Panc1 (cell line): ENCODE measurements at regions not wholly inside any gene's neighbourhood (a gene's known extent, or its start where the extent isn't known, plus 50 kb on each side); places are given as distances from the start of the nearest gene placed in this dataset.

Experiments
- CTCF ChIP-seq: fragments of 450-650 bp; IDR thresholded peaks from 2 replicates; pipeline ENCODE4 v1.5.1; 2017; ENCODE audit warnings: mild to moderate bottlenecking
- POLR2AphosphoS5 ChIP-seq: IDR thresholded peaks from 2 replicates; pipeline ENCODE4 v1.6.1; 2012; ENCODE audit warnings: mild to moderate bottlenecking, low read depth, low read length, moderate library complexity
- REST ChIP-seq, 2 experiments: IDR thresholded peaks; 2 replicates each; pipeline ENCODE4 v1.6.1; 2011 to 2012; ENCODE audit warnings: low read depth in 2 of 2, control low read depth in 1 of 2, low read length in 1 of 2, mild to moderate bottlenecking in 1 of 2, moderate library complexity in 1 of 2; ENCODE audit not compliant: insufficient read depth in 1 of 2
- SIN3A ChIP-seq: IDR thresholded peaks from 2 replicates; pipeline ENCODE4 v1.6.1; 2012; ENCODE audit warnings: low read depth, mild to moderate bottlenecking, low read length, moderate library complexity, borderline replicate concordance; ENCODE audit not compliant: insufficient read depth
- TCF7L2 ChIP-seq: IDR thresholded peaks from 2 replicates; pipeline ENCODE4 v1.6.1; 2011; ENCODE audit warnings: mild to moderate bottlenecking, low read depth, low read length, inconsistent platforms

GRCh38 chr11:128018692-128019091 lies 568.7 kb downstream of the ETS1 start:
- TF ChIP-seq CTCF (no peak), POLR2AphosphoS5 (no peak), REST (IDR thresholded peaks at IDR 0.05; ENCODE audit: insufficient read depth in 1 of 2, low read depth in 2 of 2, low read length in 1 of 2) (no peak), TCF7L2 (no peak), SIN3A (no peak)
